ENCODE measurements at regions not wholly inside any gene's neighbourhood (a gene's known extent, or its start where the extent isn't known, plus 50 kb on each side); places are given as distances from the start of the nearest gene placed in this dataset.
"Not testable (repeated sequence)": the region's sequence is repeated elsewhere in the genome, so short reads cannot be mapped to it uniquely, and the experiment has no call there.

DNA sequence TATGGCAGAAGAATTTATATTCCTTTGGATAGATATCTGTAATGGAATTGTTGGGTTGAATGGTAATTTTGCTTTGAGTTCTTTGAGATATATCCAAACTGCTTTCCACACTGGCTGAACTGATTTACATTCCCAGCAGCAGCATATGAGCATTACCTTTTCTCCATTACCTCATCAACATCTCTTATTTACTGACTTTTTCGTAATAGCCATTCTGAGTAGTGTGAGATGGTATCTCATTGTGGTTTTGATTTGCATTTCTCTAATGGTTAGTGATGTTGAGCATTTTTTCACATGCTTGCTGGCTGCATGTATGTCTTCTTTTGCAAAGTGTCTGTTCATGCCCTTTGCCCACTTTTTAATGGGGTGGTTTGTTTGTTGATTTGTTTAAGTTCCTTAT is 404.5 kb downstream of the SUCLG1 start:
- not testable (repeated sequence) for H3K4me1 ChIP-seq (ENCODE audit: insufficient read depth, low read length); H3K36me3 ChIP-seq (ENCODE audit: insufficient read depth, low read length); H3K9ac ChIP-seq (ENCODE audit: low read depth, low read length); H3K9me3 ChIP-seq (ENCODE audit: control insufficient read depth, insufficient read depth, low read length)

DNA sequence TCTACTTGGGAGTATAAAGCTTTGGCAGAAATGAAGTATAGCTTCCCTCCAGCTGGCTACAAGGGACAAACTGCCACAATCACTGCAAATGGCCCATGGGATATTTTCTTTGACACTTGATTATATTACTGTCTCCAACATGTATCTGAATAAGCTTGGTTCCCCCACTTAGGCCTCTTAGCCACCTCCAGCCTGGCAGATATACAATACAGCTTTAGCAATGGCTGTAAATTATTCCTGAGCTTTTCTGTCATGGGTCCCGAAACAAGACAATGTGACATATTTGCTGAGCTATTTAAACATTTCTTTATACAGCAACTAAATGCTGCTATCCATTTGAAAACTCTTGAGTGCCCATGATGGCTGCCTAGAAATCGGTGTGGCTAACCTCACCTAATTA is 406.2 kb downstream of the SUCLG1 start:
- no peak overlapping the region for H3K9ac ChIP-seq (ENCODE audit: low read depth, low read length)
- no peaks in the 10 kb centered on the region for H3K36me3 ChIP-seq (ENCODE audit: insufficient read depth, low read length)
- no peaks in the 10 kb centered on the region for H3K9me3 ChIP-seq (ENCODE audit: control insufficient read depth, insufficient read depth, low read length)
- no peaks in the 10 kb centered on the region; the same call in 1 of the 2 replicates for H3K4me1 ChIP-seq (ENCODE audit: insufficient read depth, low read length)

DNA sequence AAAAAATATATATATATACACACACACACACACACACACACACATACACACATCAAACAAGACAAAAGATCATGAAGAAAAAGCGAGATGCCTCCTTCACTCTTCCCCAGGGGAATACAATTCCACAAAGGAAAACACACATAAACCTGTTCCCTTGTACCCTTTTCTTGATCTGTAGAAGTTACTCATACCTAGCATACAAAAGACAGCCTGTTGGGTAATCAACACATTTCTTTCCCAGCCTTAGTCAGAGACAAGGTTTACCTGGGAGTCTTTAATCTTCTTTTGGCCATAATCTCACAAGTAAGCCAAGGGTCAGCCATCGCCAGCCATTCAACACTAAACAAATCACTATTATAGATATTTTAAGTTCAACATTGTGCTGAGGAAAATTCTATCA is 407.0 kb downstream of the SUCLG1 start:
- Histone ChIP-seq H3K4me1 (ENCODE audit: insufficient read depth, low read length) (no peaks in the 10 kb centered on the region; the same call in 1 of the 2 replicates), H3K9me3 (ENCODE audit: control insufficient read depth, insufficient read depth, low read length) (no peaks in the 10 kb centered on the region), H3K9ac (ENCODE audit: low read depth, low read length) (no peak overlapping the region), H3K36me3 (ENCODE audit: insufficient read depth, low read length) (no peaks in the 10 kb centered on the region)

DNA sequence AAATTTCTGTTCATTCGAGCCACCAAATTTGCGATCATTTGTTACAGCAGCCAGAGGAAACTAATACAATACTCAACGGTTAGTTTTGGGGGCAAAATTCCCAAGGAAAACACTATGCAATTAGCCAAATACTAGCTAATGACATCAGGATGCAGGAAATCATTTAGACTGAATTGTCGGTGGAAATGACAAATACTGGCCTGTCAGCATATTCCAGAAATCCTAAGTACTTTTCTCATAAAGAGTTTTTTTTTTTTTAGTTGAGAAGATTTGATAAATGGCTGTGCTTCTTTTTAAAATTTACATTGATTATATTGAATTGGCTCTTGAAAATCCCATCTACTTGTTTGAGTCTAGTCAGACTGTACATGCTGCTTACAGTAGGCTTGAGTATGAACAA is 410.1 kb downstream of the SUCLG1 start:
- H3K36me3 ChIP-seq (ENCODE audit: insufficient read depth, low read length): no peaks in the 10 kb centered on the region
- H3K9me3 ChIP-seq (ENCODE audit: control insufficient read depth, insufficient read depth, low read length): no peaks in the 10 kb centered on the region
- no peaks in the 10 kb centered on the region; the same call in 1 of the 2 replicates for H3K4me1 ChIP-seq (ENCODE audit: insufficient read depth, low read length)
- H3K9ac ChIP-seq (ENCODE audit: low read depth, low read length): no peak overlapping the region

DNA sequence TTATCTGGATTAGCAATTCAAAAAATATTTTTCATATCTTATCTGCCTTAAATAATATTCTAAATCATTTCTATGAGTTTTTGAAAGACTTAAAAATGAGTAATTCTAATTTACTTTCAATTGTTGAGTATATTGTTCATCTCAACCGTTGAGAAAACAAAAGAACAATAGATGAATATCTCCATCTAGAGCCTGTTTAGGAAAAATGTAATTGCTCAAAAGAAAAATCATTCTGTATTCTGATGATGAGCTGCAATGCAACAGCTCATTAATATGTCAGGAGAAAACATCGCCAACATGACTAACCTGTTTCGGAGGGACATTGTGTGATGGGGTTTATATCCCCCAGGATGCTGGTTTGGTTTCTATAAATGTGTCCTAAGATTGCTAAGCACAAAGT is 417.6 kb downstream of the SUCLG1 start:
- Histone ChIP-seq H3K4me1 (ENCODE audit: insufficient read depth, low read length) (no peaks in the 10 kb centered on the region), H3K36me3 (ENCODE audit: insufficient read depth, low read length) (no peaks in the 10 kb centered on the region), H3K9ac (ENCODE audit: low read depth, low read length) (no peak overlapping the region), H3K9me3 (ENCODE audit: control insufficient read depth, insufficient read depth, low read length) (no peaks in the 10 kb centered on the region)

DNA sequence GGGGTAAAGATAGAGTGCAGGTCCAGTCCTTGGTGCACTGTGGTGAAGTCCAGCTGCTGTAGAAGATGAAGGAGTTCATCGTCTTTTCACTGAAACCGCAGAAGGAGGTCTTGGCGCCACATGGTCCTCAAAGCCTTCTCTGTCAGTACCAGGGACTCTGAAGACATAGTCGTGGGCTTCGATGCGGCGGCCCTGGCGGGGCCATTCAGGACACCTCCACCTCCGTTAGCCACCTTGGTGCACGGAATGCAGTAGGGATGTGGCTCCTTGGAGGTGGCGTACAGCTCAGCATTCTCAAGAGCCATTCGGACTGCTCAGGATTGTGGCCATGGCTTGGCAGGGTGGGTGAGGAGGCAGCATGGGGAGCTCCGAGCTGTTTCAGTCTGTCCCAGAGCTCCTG is 418.8 kb downstream of the SUCLG1 start:
- H3K4me1 ChIP-seq (ENCODE audit: insufficient read depth, low read length): no peaks in the 10 kb centered on the region
- H3K36me3 ChIP-seq (ENCODE audit: insufficient read depth, low read length): no peaks in the 10 kb centered on the region
- H3K9me3 ChIP-seq (ENCODE audit: control insufficient read depth, insufficient read depth, low read length): no peaks in the 10 kb centered on the region
- H3K9ac ChIP-seq (ENCODE audit: low read depth, low read length): no peak overlapping the region

DNA sequence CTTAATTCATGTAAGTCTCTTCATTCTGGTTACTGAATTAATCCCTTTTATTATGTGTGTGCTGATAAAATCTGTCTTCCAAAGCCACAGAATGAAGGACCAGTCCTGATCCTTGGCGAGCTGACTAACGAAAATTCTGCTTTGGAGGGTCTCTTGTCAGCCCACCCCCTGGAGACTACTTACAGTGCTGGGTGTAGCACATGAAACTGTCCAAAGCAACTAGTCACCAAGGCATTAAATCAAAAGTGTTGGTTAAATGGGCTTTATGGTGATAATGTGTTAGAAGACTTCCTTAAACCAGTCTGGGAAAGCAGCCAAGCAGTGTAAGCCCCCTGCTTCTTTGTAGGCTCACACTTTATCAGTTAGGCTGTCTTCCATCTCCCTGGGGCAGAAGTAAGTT is 420.2 kb downstream of the SUCLG1 start:
- Histone ChIP-seq H3K9ac (ENCODE audit: low read depth, low read length) (no peak overlapping the region), H3K9me3 (ENCODE audit: control insufficient read depth, insufficient read depth, low read length) (no peaks in the 10 kb centered on the region), H3K4me1 (ENCODE audit: insufficient read depth, low read length) (no peaks in the 10 kb centered on the region), H3K36me3 (ENCODE audit: insufficient read depth, low read length) (no peaks in the 10 kb centered on the region)

DNA sequence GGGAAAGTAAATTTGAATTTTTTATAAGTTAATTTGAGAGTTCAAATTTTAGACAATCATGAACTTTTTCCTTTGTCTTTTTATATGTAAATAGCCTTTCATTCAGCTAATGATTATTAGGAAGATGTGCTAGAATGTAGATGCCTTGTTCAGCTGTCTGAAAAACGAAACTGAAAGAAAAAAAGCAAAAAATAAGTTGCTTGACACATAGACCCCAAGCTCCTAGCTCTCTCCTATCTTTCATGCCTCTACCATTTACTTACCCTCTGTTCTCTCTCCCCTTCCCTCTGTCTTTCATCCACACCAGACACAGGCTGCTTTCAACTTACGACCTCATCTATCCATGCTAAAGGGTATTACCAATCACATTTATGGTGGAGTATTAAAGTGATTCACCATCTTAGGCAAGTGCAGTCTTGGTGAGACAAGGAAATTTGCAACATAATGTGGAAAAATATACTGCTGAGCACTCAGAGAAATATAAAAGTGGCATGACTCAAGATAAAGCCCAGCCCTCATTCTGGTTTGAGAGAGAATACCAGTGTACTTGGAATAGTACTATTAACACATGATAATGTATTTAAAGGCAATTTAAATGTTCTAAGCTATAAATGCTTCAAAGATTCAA is 425.6 kb downstream of the SUCLG1 start:
- no peaks in the 10 kb centered on the region for H3K36me3 ChIP-seq (ENCODE audit: insufficient read depth, low read length)
- no peaks in the 10 kb centered on the region; the same call in 1 of the 2 replicates for H3K9me3 ChIP-seq (ENCODE audit: control insufficient read depth, insufficient read depth, low read length)
- H3K9ac ChIP-seq (ENCODE audit: low read depth, low read length): no peak overlapping the region
- no peaks in the 10 kb centered on the region for H3K4me1 ChIP-seq (ENCODE audit: insufficient read depth, low read length)

DNA sequence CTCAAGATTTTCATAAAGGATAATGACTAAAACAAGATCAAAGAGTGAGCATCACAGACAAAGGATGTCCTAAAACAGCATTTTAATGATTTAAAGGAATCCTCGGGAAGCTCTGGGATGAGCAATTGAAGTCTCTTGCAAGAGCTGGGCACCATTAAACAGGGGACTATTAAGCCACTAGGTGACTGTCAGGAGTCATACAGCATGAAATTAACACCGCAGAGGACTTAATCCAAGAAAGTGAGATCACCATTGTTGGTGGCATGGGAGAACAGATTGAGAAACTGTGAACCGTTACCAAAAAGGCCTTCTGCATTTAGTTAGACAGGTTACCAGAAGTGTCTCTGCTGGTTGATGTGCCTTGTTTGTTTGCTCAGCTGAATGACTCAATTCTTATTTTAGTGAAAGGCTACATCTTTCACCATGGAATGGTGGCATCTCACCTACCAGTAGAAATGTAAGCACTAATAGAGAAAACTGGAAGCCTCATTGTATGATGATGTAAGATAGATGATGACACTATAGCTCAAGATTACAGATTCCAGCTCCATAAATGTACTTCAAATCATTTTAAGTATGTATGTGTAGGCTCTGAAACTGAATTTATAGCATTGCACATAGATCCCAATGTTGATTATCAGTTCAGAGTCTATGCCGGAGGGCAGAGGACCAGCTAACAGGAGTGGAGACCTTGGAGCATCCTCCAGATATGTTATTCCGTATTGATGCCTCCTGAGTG is 427.6 kb downstream of the SUCLG1 start:
- Histone ChIP-seq H3K4me1 (ENCODE audit: insufficient read depth, low read length) (no peaks in the 10 kb centered on the region), H3K9me3 (ENCODE audit: control insufficient read depth, insufficient read depth, low read length) (no peaks in the 10 kb centered on the region; the same call in 1 of the 2 replicates), H3K36me3 (ENCODE audit: insufficient read depth, low read length) (no peaks in the 10 kb centered on the region), H3K9ac (ENCODE audit: low read depth, low read length) (no peak overlapping the region)

DNA sequence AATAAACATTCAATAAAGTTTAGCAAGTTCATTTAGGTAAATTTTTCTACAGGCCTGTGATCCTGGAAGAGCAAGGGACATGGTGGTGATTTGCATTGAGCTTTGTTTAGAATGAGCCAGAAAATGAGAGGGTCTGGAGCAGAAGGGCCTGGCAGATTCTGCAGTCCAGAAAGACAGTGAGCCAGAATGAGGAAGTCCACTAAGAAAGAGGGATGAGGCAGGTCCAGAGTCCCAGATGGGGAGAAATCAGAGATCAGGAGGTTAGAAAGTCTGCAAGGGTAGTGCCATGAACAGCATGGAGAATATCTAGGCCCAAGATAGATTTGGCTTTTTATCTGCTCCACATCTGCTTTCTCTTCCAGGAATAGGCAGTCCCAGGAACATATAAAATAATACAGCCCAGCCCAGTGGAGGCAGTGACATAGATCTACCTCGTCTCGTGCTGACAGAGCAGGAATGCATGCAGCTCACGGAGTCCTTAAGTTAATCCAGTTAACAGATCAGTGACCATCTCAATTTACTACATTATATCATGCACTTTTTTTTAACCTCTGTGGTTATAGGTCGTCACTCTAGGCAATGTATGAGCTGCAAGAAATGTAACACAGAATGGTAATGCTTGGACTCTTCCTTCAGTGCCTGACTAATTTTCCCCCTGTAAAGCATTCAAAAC is 429.0 kb downstream of the SUCLG1 start:
- Histone ChIP-seq H3K36me3 (ENCODE audit: insufficient read depth, low read length) (no peaks in the 10 kb centered on the region), H3K9ac (ENCODE audit: low read depth, low read length) (no peak overlapping the region), H3K9me3 (ENCODE audit: control insufficient read depth, insufficient read depth, low read length) (no peaks in the 10 kb centered on the region; the same call in 1 of the 2 replicates), H3K4me1 (ENCODE audit: insufficient read depth, low read length) (no peaks in the 10 kb centered on the region)

DNA sequence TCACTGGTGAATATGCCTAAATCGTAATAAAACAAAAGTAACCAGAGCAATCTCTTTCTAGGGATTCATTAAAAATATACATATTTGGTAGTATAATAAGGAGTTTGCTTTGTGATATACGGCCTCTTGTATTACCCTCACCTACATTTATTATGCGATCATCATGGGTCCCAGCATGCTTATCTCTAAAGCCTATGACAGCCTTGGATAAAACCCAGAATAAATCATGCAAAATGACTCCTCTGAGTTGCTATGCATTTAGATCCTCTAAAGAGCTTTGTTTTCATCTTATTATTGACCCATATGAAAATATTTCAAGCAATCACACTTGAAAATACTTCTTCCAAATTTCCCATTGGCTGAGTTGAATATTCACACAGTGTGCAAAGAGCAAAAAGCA is 432.3 kb downstream of the SUCLG1 start:
- H3K9me3 ChIP-seq (ENCODE audit: control insufficient read depth, insufficient read depth, low read length): no peaks in the 10 kb centered on the region; the same call in 1 of the 2 replicates
- no peaks in the 10 kb centered on the region for H3K36me3 ChIP-seq (ENCODE audit: insufficient read depth, low read length)
- H3K4me1 ChIP-seq (ENCODE audit: insufficient read depth, low read length): no peaks in the 10 kb centered on the region

DNA sequence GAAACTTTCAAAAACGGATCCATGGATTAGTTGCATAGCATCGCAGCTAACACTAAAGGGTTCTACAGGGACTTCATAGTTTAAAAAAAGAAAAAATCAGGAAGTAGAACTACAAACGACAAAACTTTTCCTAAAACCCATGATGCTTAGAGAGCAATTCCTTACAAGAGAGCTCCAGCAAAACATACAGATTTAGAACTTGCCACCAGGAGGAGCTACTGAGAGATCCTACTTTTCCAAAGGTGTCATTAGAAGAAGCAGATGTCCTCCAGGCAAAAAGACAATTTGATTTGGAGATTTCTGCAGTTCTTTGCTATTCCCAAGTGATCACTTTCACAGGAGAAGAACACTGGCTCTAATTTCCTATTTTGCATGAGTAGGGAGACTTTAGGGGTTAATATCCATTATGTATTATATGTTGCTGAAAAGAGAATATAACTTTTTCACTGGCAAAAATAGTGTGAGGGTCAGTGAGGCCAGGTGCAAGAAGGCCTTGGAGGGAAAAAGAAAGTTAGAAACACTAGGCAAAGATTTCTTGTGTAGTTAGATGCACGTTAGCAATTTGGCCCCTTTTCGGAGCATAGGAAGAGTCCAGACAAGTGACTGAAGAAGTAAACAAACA is 436.2 kb downstream of the SUCLG1 start:
- no peaks in the 10 kb centered on the region for H3K4me1 ChIP-seq (ENCODE audit: insufficient read depth, low read length)
- H3K9me3 ChIP-seq (ENCODE audit: control insufficient read depth, insufficient read depth, low read length): no peaks in the 10 kb centered on the region
- no peaks in the 10 kb centered on the region for H3K36me3 ChIP-seq (ENCODE audit: insufficient read depth, low read length)
- H3K9ac ChIP-seq (ENCODE audit: low read depth, low read length): no peak overlapping the region

More for the DNA sequence above, 432.3 kb downstream of the SUCLG1 start:
- no peak overlapping the region for H3K9ac ChIP-seq (ENCODE audit: low read depth, low read length)

DNA sequence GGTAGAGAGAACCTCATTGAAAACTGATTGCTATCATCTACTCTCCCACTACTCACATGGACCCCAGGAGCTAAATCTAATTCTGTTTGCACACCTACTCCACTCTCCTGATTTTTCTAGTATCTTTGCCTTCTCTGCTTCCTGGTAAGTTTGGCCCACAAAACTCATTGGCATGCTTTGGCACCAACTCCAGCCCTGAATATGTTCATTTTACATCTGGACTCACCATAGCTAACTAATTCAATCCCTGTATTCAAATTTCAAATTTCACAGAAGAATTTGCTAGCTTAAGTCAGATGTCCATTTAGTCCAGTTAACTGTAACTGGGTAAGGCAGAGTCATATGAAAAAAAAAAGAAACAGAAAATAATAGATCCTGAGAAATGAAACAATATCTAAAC is 442.1 kb downstream of the SUCLG1 start:
- no peaks in the 10 kb centered on the region for H3K4me1 ChIP-seq (ENCODE audit: insufficient read depth, low read length)
- 0 out of 2 replicates have a peak, but pooled peaks cover 3% of the 10 kb centered on the region for H3K9me3 ChIP-seq (ENCODE audit: control insufficient read depth, insufficient read depth, low read length)
- H3K9ac ChIP-seq (ENCODE audit: low read depth, low read length): no peak overlapping the region
- no peaks in the 10 kb centered on the region for H3K36me3 ChIP-seq (ENCODE audit: insufficient read depth, low read length)

DNA sequence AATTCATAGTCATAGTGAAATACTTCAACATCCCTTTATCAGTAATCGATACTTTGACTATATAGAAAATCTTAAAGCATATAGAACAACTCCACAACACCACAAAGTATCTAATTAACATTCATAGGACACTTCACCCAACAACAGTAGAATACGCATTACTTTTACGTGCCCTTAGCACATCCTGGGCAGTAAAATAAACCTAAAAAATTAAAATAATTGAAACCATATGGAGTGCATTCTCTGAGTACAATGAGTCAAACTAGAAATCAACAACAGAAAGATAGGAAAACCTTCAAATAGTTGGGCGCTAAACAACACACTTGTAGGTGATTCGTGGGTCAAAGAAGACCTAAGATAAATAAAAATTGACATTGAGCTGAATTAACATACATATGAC is 442.9 kb downstream of the SUCLG1 start:
- H3K9me3 ChIP-seq (ENCODE audit: control insufficient read depth, insufficient read depth, low read length): 0 out of 2 replicates have a peak, but pooled peaks cover 3% of the 10 kb centered on the region
- no peak overlapping the region for H3K9ac ChIP-seq (ENCODE audit: low read depth, low read length)
- no peaks in the 10 kb centered on the region for H3K36me3 ChIP-seq (ENCODE audit: insufficient read depth, low read length)
- no peaks in the 10 kb centered on the region for H3K4me1 ChIP-seq (ENCODE audit: insufficient read depth, low read length)
